H9 (cell line): ENCODE measurements at regions not wholly inside any gene's neighbourhood (a gene's known extent, or its start where the extent isn't known, plus 50 kb on each side); places are given as distances from the start of the nearest gene placed in this dataset.

ENCODE experiments used
- DNase-seq: peaks from one replicate; pipeline ENCODE4 v3.0.0-alpha.2; 2017
- H2AFZ ChIP-seq: one replicate; pipeline ENCODE4 v1.6.1; 2013; ENCODE audit warnings: mild to moderate bottlenecking, low read length, control low read depth, moderate library complexity
- H2AK5ac ChIP-seq: 2 replicates; pipeline ENCODE4 v1.6.1; 2013; ENCODE audit warnings: low read length, control low read depth, mixed read lengths; ENCODE audit not compliant: insufficient read length
- H2BK120ac ChIP-seq: one replicate; pipeline ENCODE4 v1.6.1; 2013; ENCODE audit warnings: low read depth, mild to moderate bottlenecking, low read length, control low read depth, inconsistent platforms; ENCODE audit not compliant: poor library complexity, severe bottlenecking
- H2BK12ac ChIP-seq: 2 replicates; pipeline ENCODE4 v1.6.1; 2013; ENCODE audit warnings: low read length, control low read depth, mixed read lengths, low read depth; ENCODE audit not compliant: insufficient read length
- H2BK15ac ChIP-seq: 2 replicates; pipeline ENCODE4 v1.6.1; 2013; ENCODE audit warnings: low read depth, low read length, control low read depth
- H2BK20ac ChIP-seq: one replicate; pipeline ENCODE4 v1.6.1; 2013; ENCODE audit warnings: low read depth, mild to moderate bottlenecking, low read length, control low read depth, inconsistent platforms; ENCODE audit not compliant: poor library complexity, severe bottlenecking
- H2BK5ac ChIP-seq: 2 replicates; pipeline ENCODE4 v1.6.1; 2013; ENCODE audit warnings: low read length, control low read depth, mixed read lengths; ENCODE audit not compliant: insufficient read length
- H3K14ac ChIP-seq: 2 replicates; pipeline ENCODE4 v1.6.1; 2013; ENCODE audit warnings: low read length, control low read depth; ENCODE audit not compliant: insufficient read depth
- H3K18ac ChIP-seq: 2 replicates; pipeline ENCODE4 v1.6.1; 2013; ENCODE audit warnings: low read depth, mild to moderate bottlenecking, mixed read lengths, low read length, control low read depth; ENCODE audit not compliant: insufficient read length
- H3K23ac ChIP-seq: 2 replicates; pipeline ENCODE4 v1.6.1; 2013; ENCODE audit warnings: low read length, control low read depth, mixed read lengths, low read depth; ENCODE audit not compliant: insufficient read length
- H3K23me2 ChIP-seq: 2 replicates; pipeline ENCODE4 v1.6.1; 2013; ENCODE audit warnings: low read depth, mild to moderate bottlenecking, mixed read lengths, low read length, control low read depth; ENCODE audit not compliant: insufficient read length, poor library complexity, severe bottlenecking
- H3K27ac ChIP-seq: 2 replicates; pipeline ENCODE4 v1.5.1; 2013; ENCODE audit warnings: low read length, control low read depth, mixed read lengths, low read depth; ENCODE audit not compliant: insufficient read length
- H3K27me3 ChIP-seq: 2 replicates; pipeline ENCODE4 v1.6.1; 2013; ENCODE audit warnings: low read length, control low read depth, inconsistent platforms; ENCODE audit not compliant: insufficient read depth
- H3K4ac ChIP-seq: 2 replicates; pipeline ENCODE4 v1.6.1; 2013; ENCODE audit warnings: low read depth, mild to moderate bottlenecking, control low read depth, inconsistent platforms, low read length, moderate library complexity
- H3K4me1 ChIP-seq: 2 replicates; pipeline ENCODE4 v1.6.1; 2013; ENCODE audit warnings: low read length, control low read depth, inconsistent platforms; ENCODE audit not compliant: insufficient read depth
- H3K4me2 ChIP-seq: 2 replicates; pipeline ENCODE4 v1.6.1; 2013; ENCODE audit warnings: low read length, control low read depth, mixed read lengths; ENCODE audit not compliant: insufficient read length, insufficient read depth
- H3K56ac ChIP-seq: 2 replicates; pipeline ENCODE4 v1.6.1; 2013; ENCODE audit warnings: low read depth, mild to moderate bottlenecking, mixed read lengths, low read length, control low read depth; ENCODE audit not compliant: insufficient read length
- H3K79me1 ChIP-seq: 2 replicates; pipeline ENCODE4 v1.6.1; 2013; ENCODE audit warnings: low read depth, mild to moderate bottlenecking, moderate library complexity, low read length, control low read depth, inconsistent platforms; ENCODE audit not compliant: insufficient read depth, poor library complexity, severe bottlenecking
- H3K79me2 ChIP-seq: 2 replicates; pipeline ENCODE4 v1.6.1; 2013; ENCODE audit warnings: low read length, control low read depth, inconsistent platforms; ENCODE audit not compliant: insufficient read depth
- H3K9ac ChIP-seq: 2 replicates; pipeline ENCODE4 v1.6.1; 2013; ENCODE audit warnings: low read length, control low read depth, mixed read lengths; ENCODE audit not compliant: insufficient read length; ENCODE audit errors: extremely low read depth
- H3K9me3 ChIP-seq: one replicate; pipeline ENCODE4 v1.6.1; 2013; ENCODE audit warnings: low read depth, low read length, inconsistent platforms; ENCODE audit not compliant: control insufficient read depth
- H3T11ph ChIP-seq: one replicate; pipeline ENCODE4 v1.6.1; 2013; ENCODE audit warnings: mild to moderate bottlenecking, low read length, control low read depth, inconsistent platforms
- H4K20me1 ChIP-seq: one replicate; pipeline ENCODE4 v1.6.1; 2013; ENCODE audit not compliant: control insufficient read depth, insufficient read length, insufficient read depth
- H4K5ac ChIP-seq: 2 replicates; pipeline ENCODE4 v1.6.1; 2013; ENCODE audit warnings: low read depth, mild to moderate bottlenecking, mixed read lengths, low read length, control low read depth; ENCODE audit not compliant: insufficient read length
- H4K8ac ChIP-seq: replicated peaks from 2 replicates; pipeline ENCODE4 v1.6.1; 2013; ENCODE audit warnings: low read length, control low read depth, mixed read lengths, low read depth; ENCODE audit not compliant: insufficient read length
- H4K91ac ChIP-seq: 2 replicates; pipeline ENCODE4 v1.6.1; 2013; ENCODE audit warnings: low read depth, mild to moderate bottlenecking, moderate library complexity, mixed read lengths, low read length, control low read depth; ENCODE audit not compliant: insufficient read length
- H3K27ac Mint-ChIP-seq, 3 experiments: 2 replicates in 2 of 3; 3 replicates in 1 of 3; pipeline ENCODE4 v1.8.0; 2020 to 2021; ENCODE audit warnings: mixed read lengths in 3 of 3, mild to moderate bottlenecking in 1 of 3, moderate library complexity in 1 of 3
- H3K27me3 Mint-ChIP-seq: 2 replicates; pipeline ENCODE4 v1.8.0; 2021; ENCODE audit warnings: low read depth, mild to moderate bottlenecking, moderate library complexity, mixed read lengths
- H3K36me3 Mint-ChIP-seq, 3 experiments: 2 replicates in 2 of 3; 3 replicates in 1 of 3; pipeline ENCODE4 v1.8.0; 2020 to 2021; ENCODE audit warnings: low read depth in 3 of 3, mixed read lengths in 3 of 3; ENCODE audit not compliant: insufficient read depth in 1 of 3
- H3K4me1 Mint-ChIP-seq, 2 experiments: 2 replicates each; pipeline ENCODE4 v1.8.0; 2020; ENCODE audit warnings: mixed read lengths in 2 of 2
- H3K4me3 Mint-ChIP-seq, 2 experiments: 2 replicates in 1 of 2; 3 replicates in 1 of 2; pipeline ENCODE4 v1.8.0; 2020 to 2021; ENCODE audit warnings: mild to moderate bottlenecking in 2 of 2, mixed read lengths in 2 of 2, moderate library complexity in 1 of 2
- H3K9me3 Mint-ChIP-seq, 2 experiments: 2 replicates in 1 of 2; 3 replicates in 1 of 2; pipeline ENCODE4 v1.8.0; 2020; ENCODE audit warnings: mild to moderate bottlenecking in 2 of 2, mixed read lengths in 2 of 2, moderate library complexity in 1 of 2
- TF ChIP-seq, protein P1 (sequence below): fragments of 200-600 bp; sonication (generic); conservative IDR thresholded peaks from 3 replicates; pipeline ENCODE4 v1.8.0; 2021; ENCODE audit warnings: antibody characterized with exemption, mild to moderate bottlenecking

- peaks cover 17% of the 10 kb centered on the region for H3K27me3 Mint-ChIP-seq
- peaks cover 28 to 29% of the 10 kb centered on the region in 2 experiments for H3K4me1 Mint-ChIP-seq
- no peak overlapping the region for H3K4me3 Mint-ChIP-seq
- no peaks in the 10 kb centered on the region; the same call in 1 of the 2 replicates for H3K27me3 ChIP-seq
- H3K36me3 Mint-ChIP-seq: peaks cover 0 to 18% (median 0%) of the 10 kb centered on the region in 3 experiments; a peak in 4 of 7 replicates
- no peak overlapping the region for H4K5ac ChIP-seq
- no peak overlapping the region for H2BK20ac ChIP-seq
- H4K8ac ChIP-seq: no peak overlapping the region
- no peak overlapping the region for H3K56ac ChIP-seq
- TF ChIP-seq, protein P1, sequence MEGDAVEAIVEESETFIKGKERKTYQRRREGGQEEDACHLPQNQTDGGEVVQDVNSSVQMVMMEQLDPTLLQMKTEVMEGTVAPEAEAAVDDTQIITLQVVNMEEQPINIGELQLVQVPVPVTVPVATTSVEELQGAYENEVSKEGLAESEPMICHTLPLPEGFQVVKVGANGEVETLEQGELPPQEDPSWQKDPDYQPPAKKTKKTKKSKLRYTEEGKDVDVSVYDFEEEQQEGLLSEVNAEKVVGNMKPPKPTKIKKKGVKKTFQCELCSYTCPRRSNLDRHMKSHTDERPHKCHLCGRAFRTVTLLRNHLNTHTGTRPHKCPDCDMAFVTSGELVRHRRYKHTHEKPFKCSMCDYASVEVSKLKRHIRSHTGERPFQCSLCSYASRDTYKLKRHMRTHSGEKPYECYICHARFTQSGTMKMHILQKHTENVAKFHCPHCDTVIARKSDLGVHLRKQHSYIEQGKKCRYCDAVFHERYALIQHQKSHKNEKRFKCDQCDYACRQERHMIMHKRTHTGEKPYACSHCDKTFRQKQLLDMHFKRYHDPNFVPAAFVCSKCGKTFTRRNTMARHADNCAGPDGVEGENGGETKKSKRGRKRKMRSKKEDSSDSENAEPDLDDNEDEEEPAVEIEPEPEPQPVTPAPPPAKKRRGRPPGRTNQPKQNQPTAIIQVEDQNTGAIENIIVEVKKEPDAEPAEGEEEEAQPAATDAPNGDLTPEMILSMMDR: no peak
- no peaks in the 10 kb centered on the region for H3K79me1 ChIP-seq
- no peak overlapping the region for H3K18ac ChIP-seq
- no peak overlapping the region for H3K14ac ChIP-seq
- H3K23ac ChIP-seq: no peak overlapping the region
- H2BK120ac ChIP-seq: no peak overlapping the region
- no peak overlapping the region for H2AFZ ChIP-seq
- no peak overlapping the region for H4K91ac ChIP-seq
- no peak overlapping the region for H3K9ac ChIP-seq
- H2AK5ac ChIP-seq: no peak overlapping the region
- H3T11ph ChIP-seq: no peak overlapping the region
- H3K9me3 ChIP-seq: no peaks in the 10 kb centered on the region
- no peak overlapping the region for H3K27ac ChIP-seq
- H3K4me2 ChIP-seq: no peak overlapping the region
- H3K4ac ChIP-seq: no peak overlapping the region
- no peaks in the 10 kb centered on the region for H3K79me2 ChIP-seq
- no peak overlapping the region for H2BK5ac ChIP-seq
- H3K9me3 Mint-ChIP-seq: peaks cover 4 to 6% of the 10 kb centered on the region in 2 experiments; a peak in 2 of 5 replicates
- no peak overlapping the region for H3K27ac Mint-ChIP-seq
- no peaks in the 10 kb centered on the region for H3K23me2 ChIP-seq
- H3K4me1 ChIP-seq: peaks cover 7% of the 10 kb centered on the region; the same call in 1 of the 2 replicates
- no peak overlapping the region for H2BK12ac ChIP-seq
- DNase-seq: no peak
- no peak overlapping the region for H2BK15ac ChIP-seq
- no peaks in the 10 kb centered on the region for H4K20me1 ChIP-seq
Measured at GRCh38 chr12:115020091-115020490, 336.1 kb upstream of the TBX3 start.
